IMR-90 (cell line): ENCODE measurements at regions not wholly inside any gene's neighbourhood (a gene's known extent, or its start where the extent isn't known, plus 50 kb on each side); places are given as distances from the start of the nearest gene placed in this dataset.
"Not testable (repeated sequence)": the region's sequence is repeated elsewhere in the genome, so short reads cannot be mapped to it uniquely, and the experiment has no call there.

Experiments
- ATAC-seq: fragments of 200-7000 bp; cut with Tn5 transposase; 2 replicates; pipeline ENCODE4 v1.9.1; 2020; ENCODE audit warnings: low read depth, mild to moderate bottlenecking, moderate library complexity
- BruUV-seq: library from RNA; stranded (reverse); fragments of 400-500 nt; replicated peaks from 2 replicates; lab custom pipeline; 2021; lab: Mats Ljungman, UMichigan
- CTCF ChIA-PET: fragments of 300-600 bp; formaldehyde crosslinking; extraction: SDS; loops from one replicate; lab custom pipeline; 2021; ENCODE audit warnings: antibody characterized with exemption; lab: Yijun Ruan, JAX
- POLR2A ChIA-PET: fragments of 300-600 bp; sonication (Branson Sonifier 250); formaldehyde crosslinking; loops from one replicate; lab custom pipeline; 2022; ENCODE audit warnings: antibody characterized with exemption; ENCODE audit not compliant: unreplicated experiment; lab: Charles Lee
- DNase-seq: peaks from one replicate; pipeline ENCODE4 v3.0.0; 2013
- H2AFZ ChIP-seq: replicated peaks from 2 replicates; pipeline ENCODE3; 2013; ENCODE audit warnings: low read length, mild to moderate bottlenecking; ENCODE audit not compliant: poor library complexity
- H2AK5ac ChIP-seq: 2 replicates; pipeline ENCODE4 v1.6.1; 2013; ENCODE audit warnings: low read depth, low read length, inconsistent platforms
- H2AK9ac ChIP-seq: replicated peaks from 2 replicates; pipeline ENCODE3; 2013; ENCODE audit warnings: mild to moderate bottlenecking, low read depth, low read length, moderate library complexity; ENCODE audit not compliant: poor library complexity
- H2BK120ac ChIP-seq: 2 replicates; pipeline ENCODE4 v1.6.1; 2013; ENCODE audit warnings: low read depth, low read length, inconsistent platforms
- H2BK15ac ChIP-seq: 3 replicates; pipeline ENCODE4 v1.6.1; 2013; ENCODE audit warnings: low read depth, low read length, inconsistent platforms
- H2BK20ac ChIP-seq: 2 replicates; pipeline ENCODE4 v1.6.1; 2013; ENCODE audit warnings: low read depth, mild to moderate bottlenecking, inconsistent platforms, low read length, moderate library complexity
- H2BK5ac ChIP-seq: 2 replicates; pipeline ENCODE4 v1.6.1; 2013; ENCODE audit warnings: mild to moderate bottlenecking, low read depth, low read length, inconsistent platforms; ENCODE audit not compliant: poor library complexity, severe bottlenecking
- H3K14ac ChIP-seq: replicated peaks from 2 replicates; pipeline ENCODE4 v1.6.1; 2013; ENCODE audit warnings: low read depth, low read length, inconsistent platforms
- H3K18ac ChIP-seq: 2 replicates; pipeline ENCODE4 v1.6.1; 2013; ENCODE audit warnings: low read depth, low read length, control low read depth
- H3K23ac ChIP-seq: 2 replicates; pipeline ENCODE4 v1.6.1; 2013; ENCODE audit warnings: low read depth, low read length, inconsistent platforms
- H3K27ac ChIP-seq: 2 replicates; pipeline ENCODE4 v1.5.1; 2013; ENCODE audit warnings: mild to moderate bottlenecking, control low read depth, low read length; ENCODE audit not compliant: insufficient read depth
- H3K27me3 ChIP-seq: 2 replicates; pipeline ENCODE4 v1.6.1; 2013; ENCODE audit warnings: low read length; ENCODE audit not compliant: control insufficient read depth, insufficient read depth
- H3K36me3 ChIP-seq: 2 replicates; pipeline ENCODE4 v1.6.1; 2013; ENCODE audit warnings: low read length, mixed read lengths; ENCODE audit not compliant: control insufficient read depth, insufficient read depth
- H3K4ac ChIP-seq: 2 replicates; pipeline ENCODE4 v1.6.1; 2013; ENCODE audit warnings: low read depth, low read length, inconsistent platforms
- H3K4me1 ChIP-seq: 2 replicates; pipeline ENCODE4 v1.6.1; 2013; ENCODE audit warnings: low read length, mixed read lengths; ENCODE audit not compliant: control insufficient read depth, insufficient read depth
- H3K4me2 ChIP-seq: 2 replicates; pipeline ENCODE4 v1.6.1; 2013; ENCODE audit warnings: low read depth, mild to moderate bottlenecking, control low read depth, low read length, moderate library complexity
- H3K4me3 ChIP-seq: 2 replicates; pipeline ENCODE4 v1.5.1; 2013; ENCODE audit warnings: low read depth, mild to moderate bottlenecking, control low read depth, low read length, moderate library complexity; ENCODE audit not compliant: insufficient read depth
- H3K56ac ChIP-seq: 2 replicates; pipeline ENCODE4 v1.6.1; 2013; ENCODE audit warnings: low read length, inconsistent platforms; ENCODE audit not compliant: insufficient read depth; ENCODE audit errors: extremely low read depth
- H3K79me1 ChIP-seq, 2 experiments: 2 replicates each; pipeline ENCODE4 v1.6.1; 2013; ENCODE audit warnings: low read length in 2 of 2, inconsistent platforms in 1 of 2, low read depth in 1 of 2
- H3K9ac ChIP-seq: 2 replicates; pipeline ENCODE4 v1.6.1; 2013; ENCODE audit warnings: low read depth, low read length, control low read depth
- H3K9me1 ChIP-seq: 2 replicates; pipeline ENCODE4 v1.6.1; 2013; ENCODE audit warnings: low read length, inconsistent platforms; ENCODE audit not compliant: insufficient read depth
- H3K9me3 ChIP-seq: 2 replicates; pipeline ENCODE4 v1.6.1; 2013; ENCODE audit warnings: low read length; ENCODE audit not compliant: control insufficient read depth, insufficient read depth
- H4K20me1 ChIP-seq: 2 replicates; pipeline ENCODE4 v1.6.1; 2013; ENCODE audit warnings: low read length, inconsistent platforms; ENCODE audit not compliant: insufficient read depth
- H4K5ac ChIP-seq: 2 replicates; pipeline ENCODE4 v1.6.1; 2013; ENCODE audit warnings: mild to moderate bottlenecking, low read depth, low read length, control low read depth
- H4K8ac ChIP-seq, 2 experiments: 2 replicates each; pipeline ENCODE4 v1.6.1; 2013; ENCODE audit warnings: low read depth in 2 of 2, low read length in 2 of 2, control low read depth in 1 of 2, inconsistent platforms in 1 of 2
- H4K91ac ChIP-seq: 2 replicates; pipeline ENCODE4 v1.6.1; 2013; ENCODE audit warnings: low read depth, low read length, inconsistent platforms; ENCODE audit not compliant: insufficient read depth
- POLR2A ChIP-seq: IDR thresholded peaks from 2 replicates; pipeline ENCODE4 v1.6.1; 2012; ENCODE audit warnings: mild to moderate bottlenecking, low read depth, low read length
- RFX5 ChIP-seq: IDR thresholded peaks from 2 replicates; pipeline ENCODE4 v1.8.0; 2012; ENCODE audit warnings: low read depth, mild to moderate bottlenecking, low read length, moderate library complexity
- WGBS, 2 experiments: methylation state at CpG; one replicate each; pipeline versions ENCODE4 v1.1.5 to v1.1.7; 2013; ENCODE audit warnings: missing lambda C conversion rate in 2 of 2; ENCODE audit not compliant: insufficient read length in 1 of 2; ENCODE audit errors: extremely low coverage in 2 of 2; 5-methylcytosine and 5-hydroxymethylcytosine counted together
- dilution Hi-C: fragments of 300-500 bp; cut with HindIII; formaldehyde crosslinking; loops from one replicate; pipeline ENCODE4 v1.14.3; 2018; ENCODE audit warnings: low sequenced_read_pairs; ENCODE audit not compliant: unreplicated experiment
- in situ Hi-C: fragments of 300-500 bp; cut with MboI; formaldehyde crosslinking; loops from 3 replicates; pipeline ENCODE4 v1.14.3; 2019; ENCODE audit warnings: low sequenced_read_pairs, inconsistent platforms, mixed read lengths
- intact Hi-C: fragments of 100-400 bp; cut with micrococcal nuclease; formaldehyde crosslinking; loops from 2 replicates; pipeline ENCODE4 v1.10.0; 2022
- TF ChIP-seq, protein P1 (sequence below): fragments of 150-350 bp; IDR thresholded peaks from 2 replicates; pipeline ENCODE4 v1.6.1; 2017; ENCODE audit warnings: mild to moderate bottlenecking, antibody characterized with exemption, low read length, low read depth

DNA sequence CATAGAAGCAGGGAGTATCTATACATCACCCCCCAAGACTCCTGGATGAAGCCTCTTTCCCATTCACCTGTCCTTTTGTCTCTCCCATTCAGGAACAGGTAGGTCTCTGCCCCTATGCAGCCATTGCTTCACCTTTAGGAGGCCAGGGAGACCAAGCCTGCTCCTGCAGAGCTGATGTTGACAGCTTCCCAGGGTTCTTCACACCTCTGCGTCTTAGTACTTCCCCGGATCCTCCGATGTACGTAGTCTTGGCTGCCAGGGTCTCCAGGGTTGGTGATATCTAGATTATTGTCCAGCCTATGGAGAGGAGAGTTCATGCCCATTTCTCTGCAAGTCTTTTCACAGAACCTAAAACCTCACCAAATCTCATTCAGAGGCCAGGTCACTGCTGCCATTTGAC is 365.7 kb upstream of the KLF6 start:
- Histone ChIP-seq H3K14ac (no peak overlapping the region), H3K79me1 (no peaks in the 10 kb centered on the region), H3K23ac (no peak overlapping the region), H3K4me3 (no peak overlapping the region), H4K91ac (no peak overlapping the region), H2BK120ac (no peak overlapping the region), H2BK15ac (no peak overlapping the region), H2AFZ (no peak overlapping the region), H4K8ac (no peak overlapping the region), H3K56ac (no peak overlapping the region), H3K4me1 (no peaks in the 10 kb centered on the region), H3K9me3 (no peaks in the 10 kb centered on the region), H2AK5ac (0 out of 2 replicates have a peak overlapping the region, but pooled peaks have one; percentile 9), H3K18ac (no peak overlapping the region), H2AK9ac (no peak overlapping the region), H3K4ac (no peak overlapping the region), H2BK5ac (no peak overlapping the region), H3K9me1 (no peaks in the 10 kb centered on the region), H4K5ac (no peak overlapping the region), H3K27ac (no peak overlapping the region), H4K20me1 (no peaks in the 10 kb centered on the region), H2BK20ac (no peak overlapping the region), H3K9ac (no peak overlapping the region), H3K36me3 (no peaks in the 10 kb centered on the region), H3K4me2 (no peak overlapping the region), H3K27me3 (no peaks in the 10 kb centered on the region)
- ChIA-PET CTCF (no interaction called here), POLR2A (no interaction called here)
- no CpG with 5 or more reads among the region's 4 CpGs for WGBS, 2 experiments
- intact Hi-C loops, result no loop called here
- in situ Hi-C loops, result no loop called here
- ATAC-seq (no peak), DNase-seq (no peak)
- BruUV-seq, result no TSS peak
- TF ChIP-seq RFX5, result no peak
- TF ChIP-seq, protein P1, sequence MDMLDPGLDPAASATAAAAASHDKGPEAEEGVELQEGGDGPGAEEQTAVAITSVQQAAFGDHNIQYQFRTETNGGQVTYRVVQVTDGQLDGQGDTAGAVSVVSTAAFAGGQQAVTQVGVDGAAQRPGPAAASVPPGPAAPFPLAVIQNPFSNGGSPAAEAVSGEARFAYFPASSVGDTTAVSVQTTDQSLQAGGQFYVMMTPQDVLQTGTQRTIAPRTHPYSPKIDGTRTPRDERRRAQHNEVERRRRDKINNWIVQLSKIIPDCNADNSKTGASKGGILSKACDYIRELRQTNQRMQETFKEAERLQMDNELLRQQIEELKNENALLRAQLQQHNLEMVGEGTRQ, result no peak
- TF ChIP-seq POLR2A, result no peak
- dilution Hi-C loops, result no loop called here

DNA sequence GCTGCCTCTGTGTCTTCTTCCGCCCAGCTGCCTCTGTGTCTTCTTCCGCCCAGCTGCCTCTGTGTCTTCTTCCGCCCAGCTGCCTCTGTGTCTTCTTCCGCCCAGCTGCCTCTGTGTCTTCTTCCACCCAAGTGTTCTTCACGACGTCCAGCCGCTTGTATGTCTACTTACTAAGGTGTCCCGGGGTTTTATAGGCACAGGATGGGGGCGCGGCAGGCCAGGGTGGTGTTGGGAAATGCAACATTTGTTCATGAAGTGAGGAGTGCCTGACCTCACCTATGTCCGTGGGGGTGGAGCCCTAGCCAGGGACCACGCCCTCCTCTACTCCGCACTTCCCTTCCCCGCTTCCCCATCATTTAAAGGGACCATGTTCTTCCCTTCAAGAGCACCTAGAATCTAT is 364.5 kb upstream of the KLF6 start:
- H3K79me1 ChIP-seq, POLR2A ChIA-PET, H3K36me3 ChIP-seq, H2BK120ac ChIP-seq, H3K27me3 ChIP-seq, H2BK20ac ChIP-seq, H3K4me3 ChIP-seq, dilution Hi-C loops, H3K56ac ChIP-seq, H2BK5ac ChIP-seq, H4K91ac ChIP-seq, BruUV-seq, H4K20me1 ChIP-seq, in situ Hi-C loops, H2AFZ ChIP-seq, H3K27ac ChIP-seq, DNase-seq, H3K18ac ChIP-seq, intact Hi-C loops, H3K9me1 ChIP-seq, H3K9ac ChIP-seq, H3K4ac ChIP-seq, H3K14ac ChIP-seq, H2AK9ac ChIP-seq, H2BK15ac ChIP-seq, H3K9me3 ChIP-seq, ATAC-seq, H3K23ac ChIP-seq, H4K8ac ChIP-seq, H3K4me2 ChIP-seq, H3K4me1 ChIP-seq, H4K5ac ChIP-seq, CTCF ChIA-PET: not testable (repeated sequence)
- 0 out of 2 replicates have a peak overlapping the region, but pooled peaks have one; percentile 1 for H2AK5ac ChIP-seq
- WGBS, 2 experiments, result no CpG with 5 or more reads among the region's 14 CpGs
